WERI-Rb-1 (cell line): ENCODE measurements at regions not wholly inside any gene's neighbourhood (a gene's known extent, or its start where the extent isn't known, plus 50 kb on each side); places are given as distances from the start of the nearest gene placed in this dataset.

ENCODE experiments used
- DNase-seq: peaks from one replicate; pipeline ENCODE4 v3.0.0-alpha.2; 2020
- H3K27ac ChIP-seq: fragments of 250-450 bp; sonication (Bioruptor Pico); 2 replicates; pipeline ENCODE4 v1.5.1; 2020; ENCODE audit warnings: mild to moderate bottlenecking, moderate library complexity
- H3K27me3 ChIP-seq: fragments of 250-450 bp; sonication (Bioruptor Pico); 2 replicates; pipeline ENCODE4 v1.5.1; 2021; ENCODE audit warnings: mild to moderate bottlenecking, low read depth, moderate library complexity; ENCODE audit not compliant: insufficient read depth, severe bottlenecking
- H3K36me3 ChIP-seq: fragments of 250-450 bp; sonication (Bioruptor Pico); 2 replicates; pipeline ENCODE4 v1.5.1; 2020; ENCODE audit warnings: mild to moderate bottlenecking, moderate library complexity
- H3K4me3 ChIP-seq: 2 replicates; pipeline ENCODE4 v1.5.1; 2011; ENCODE audit warnings: low read depth, mild to moderate bottlenecking, control low read depth, low read length
- H3K9me3 ChIP-seq: fragments of 250-450 bp; sonication (Bioruptor Pico); 2 replicates; pipeline ENCODE4 v1.5.1; 2021; ENCODE audit warnings: mild to moderate bottlenecking, moderate library complexity; ENCODE audit not compliant: severe bottlenecking
- CTCF ChIP-seq: IDR thresholded peaks from 2 replicates; pipeline ENCODE4 v1.5.1; 2011; ENCODE audit warnings: low read depth, mild to moderate bottlenecking, control low read depth, inconsistent platforms, low read length

DNA sequence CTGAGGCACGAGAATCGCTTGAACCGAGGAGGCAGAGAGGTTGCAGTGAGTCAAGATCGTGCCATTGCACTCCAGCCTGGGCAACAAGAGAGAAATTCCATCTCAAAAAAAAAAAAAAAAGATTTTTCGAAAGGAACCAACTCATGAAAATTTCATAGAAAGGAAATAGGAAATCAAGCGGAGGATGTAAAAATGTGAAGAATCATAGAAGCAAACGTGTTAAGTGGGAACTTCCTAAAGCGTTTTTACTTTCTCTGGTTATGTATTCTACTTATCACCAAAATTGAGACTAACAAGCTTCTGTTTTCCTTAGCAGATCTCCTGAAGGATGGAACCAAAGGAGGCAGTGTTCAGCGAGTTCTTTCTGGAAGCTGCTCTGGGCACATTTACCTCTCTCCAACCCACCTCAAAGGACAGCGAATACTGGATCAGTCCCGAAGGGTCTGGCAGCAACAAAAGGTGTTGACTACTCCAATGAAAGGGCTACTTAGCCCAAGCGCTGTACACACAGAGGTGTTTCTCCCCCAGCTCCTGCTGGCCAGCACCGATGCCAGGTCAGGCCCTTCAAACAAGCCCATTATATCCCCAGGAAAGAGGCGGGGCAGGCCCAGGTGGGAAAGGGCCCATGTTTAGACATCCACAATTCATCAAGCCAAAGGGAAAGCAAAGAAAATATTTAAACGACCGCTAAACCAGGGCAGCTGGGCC, 327.5 kb upstream of the JARID2 start:
- Histone ChIP-seq H3K9me3 (peaks cover 3% of the 10 kb centered on the region), H3K27ac (no peak overlapping the region)
- TF ChIP-seq CTCF: no peak

DNA sequence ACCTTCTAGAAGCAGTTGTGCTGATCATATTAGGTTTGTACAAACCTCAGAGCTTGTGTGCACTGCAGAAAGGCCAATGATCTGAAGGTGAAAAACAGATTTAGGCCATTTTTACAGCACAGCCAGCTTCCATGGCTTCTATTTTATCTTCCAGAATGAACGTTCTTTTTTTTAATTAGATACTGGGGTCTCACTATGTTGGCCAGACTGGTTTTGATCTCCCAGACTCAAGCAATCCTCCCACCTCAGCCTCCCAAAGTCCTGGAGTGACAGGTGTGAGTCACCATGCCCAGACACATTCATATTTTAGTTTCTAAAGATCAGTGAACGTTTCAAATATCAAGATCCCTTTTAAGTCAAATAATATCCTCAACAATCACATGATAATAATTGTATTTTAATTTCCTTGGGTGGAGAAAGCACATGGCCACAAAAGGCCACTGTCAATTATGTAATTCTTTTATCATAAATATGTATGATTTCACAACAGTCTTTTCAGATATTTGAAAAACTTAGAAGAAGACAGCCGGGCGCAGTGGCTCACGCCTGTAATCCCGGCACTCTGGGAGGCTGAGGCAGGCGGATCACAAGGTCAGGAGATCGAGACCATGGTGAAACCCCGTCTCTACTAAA, 326.7 kb upstream of the JARID2 start:
- H3K4me3 ChIP-seq: no peak overlapping the region
- H3K27me3 ChIP-seq: no peaks in the 10 kb centered on the region
- TF ChIP-seq CTCF: no peak
- no peaks in the 10 kb centered on the region for H3K36me3 ChIP-seq
- no peak for DNase-seq
- no peak overlapping the region for H3K27ac ChIP-seq
- peaks cover 3% of the 10 kb centered on the region for H3K9me3 ChIP-seq

More for the DNA sequence above, 327.5 kb upstream of the JARID2 start:
- DNase-seq: no peak
- no peak overlapping the region for H3K4me3 ChIP-seq
- no peaks in the 10 kb centered on the region for H3K36me3 ChIP-seq
- H3K27me3 ChIP-seq: no peaks in the 10 kb centered on the region

DNA sequence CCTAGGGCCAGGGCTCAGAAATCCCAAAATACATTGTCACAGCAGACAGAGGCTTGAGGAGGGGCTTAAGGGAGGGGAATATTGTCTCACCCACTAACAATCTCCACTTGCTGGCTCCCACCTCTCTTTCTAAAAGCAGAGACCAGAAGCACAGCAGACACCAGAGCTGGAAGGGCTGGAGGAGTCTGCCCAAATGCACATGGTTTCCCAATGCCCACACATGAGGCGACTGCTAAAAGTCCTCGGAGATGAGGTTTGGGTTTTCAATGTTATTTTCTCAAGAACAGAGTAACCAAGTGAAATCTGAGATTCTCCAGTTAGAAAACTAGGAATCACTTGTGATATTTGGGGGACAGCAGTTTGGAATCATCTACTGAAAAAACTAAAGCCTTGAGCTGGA, 325.6 kb upstream of the JARID2 start:
- Histone ChIP-seq H3K36me3 (no peaks in the 10 kb centered on the region), H3K4me3 (no peak overlapping the region), H3K9me3 (peaks cover 3% of the 10 kb centered on the region), H3K27ac (no peak overlapping the region), H3K27me3 (no peaks in the 10 kb centered on the region)
- TF ChIP-seq CTCF: no peak
- DNase-seq: no peak

DNA sequence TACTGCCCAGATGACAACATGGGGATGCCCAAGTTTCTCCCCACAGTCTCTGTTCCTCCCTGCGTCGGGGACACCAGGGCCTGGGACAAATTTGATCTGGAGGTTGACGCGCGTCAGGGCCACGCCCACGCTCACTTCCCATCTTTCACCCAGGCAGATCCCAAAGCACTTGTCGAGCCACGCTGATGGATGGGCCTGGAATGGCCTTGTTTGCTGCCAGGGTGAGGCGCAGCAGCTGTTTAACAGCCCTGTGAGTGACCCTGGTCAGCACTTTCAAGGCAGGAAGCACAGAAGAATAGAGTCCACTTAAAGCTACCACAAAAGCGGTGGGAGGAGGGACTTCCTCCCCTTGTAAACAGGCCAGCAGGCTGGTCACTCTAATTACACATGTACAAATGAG, 324.7 kb upstream of the JARID2 start:
- peaks cover 2% of the 10 kb centered on the region for H3K9me3 ChIP-seq
- no peaks in the 10 kb centered on the region for H3K27me3 ChIP-seq
- no peak overlapping the region for H3K27ac ChIP-seq
- DNase-seq: no peak
- TF ChIP-seq CTCF: 0 out of 2 replicates have a peak, but pooled peaks have one; percentile 6
- no peaks in the 10 kb centered on the region for H3K36me3 ChIP-seq
- no peak overlapping the region for H3K4me3 ChIP-seq

DNA sequence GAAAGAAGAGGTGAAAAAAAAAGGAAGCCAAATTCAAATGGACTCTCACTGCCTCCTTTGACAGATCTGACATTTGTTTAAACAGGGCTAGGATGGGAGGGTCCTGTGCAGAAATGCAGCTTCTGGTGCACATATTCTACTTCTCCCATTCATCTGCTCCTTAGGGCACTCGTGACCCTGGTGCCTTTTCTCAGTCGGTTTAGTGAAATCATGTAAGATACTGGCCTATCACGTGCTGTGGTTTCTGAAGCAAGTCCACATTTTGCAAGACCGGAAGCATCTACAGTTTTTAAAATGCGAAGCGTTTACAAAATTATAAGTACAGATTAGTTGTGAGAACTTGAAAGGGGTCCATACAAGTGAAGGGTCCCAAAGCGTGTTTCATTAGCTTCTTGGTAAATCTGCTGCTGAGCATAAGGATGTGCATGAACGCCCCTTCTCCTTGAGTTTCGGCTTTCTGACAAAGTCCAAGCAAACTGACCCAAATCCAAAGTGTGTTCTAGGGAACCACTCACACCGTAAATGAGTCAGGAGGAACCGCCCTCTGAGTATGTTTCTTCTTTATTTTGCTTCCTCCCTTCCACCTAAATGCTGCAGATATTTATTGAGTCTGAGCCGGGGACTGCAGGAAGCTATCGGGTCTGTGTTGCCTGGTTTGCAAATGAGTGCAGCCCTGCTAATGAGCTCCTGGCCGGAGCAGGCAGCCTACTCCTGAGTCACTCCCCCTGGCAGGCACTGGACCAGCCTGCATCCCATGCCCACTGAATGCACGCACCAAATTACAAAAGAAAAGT, 323.8 kb upstream of the JARID2 start:
- no peaks in the 10 kb centered on the region for H3K9me3 ChIP-seq
- TF ChIP-seq CTCF: no peak
- H3K36me3 ChIP-seq: no peaks in the 10 kb centered on the region
- peak; percentile 3 for DNase-seq
- no peak overlapping the region for H3K27ac ChIP-seq
- no peak overlapping the region for H3K4me3 ChIP-seq
- H3K27me3 ChIP-seq: no peaks in the 10 kb centered on the region
